ENCODE measurements at regions not wholly inside any gene's neighbourhood (a gene's known extent, or its start where the extent isn't known, plus 50 kb on each side); places are given as distances from the start of the nearest gene placed in this dataset.

DNA sequence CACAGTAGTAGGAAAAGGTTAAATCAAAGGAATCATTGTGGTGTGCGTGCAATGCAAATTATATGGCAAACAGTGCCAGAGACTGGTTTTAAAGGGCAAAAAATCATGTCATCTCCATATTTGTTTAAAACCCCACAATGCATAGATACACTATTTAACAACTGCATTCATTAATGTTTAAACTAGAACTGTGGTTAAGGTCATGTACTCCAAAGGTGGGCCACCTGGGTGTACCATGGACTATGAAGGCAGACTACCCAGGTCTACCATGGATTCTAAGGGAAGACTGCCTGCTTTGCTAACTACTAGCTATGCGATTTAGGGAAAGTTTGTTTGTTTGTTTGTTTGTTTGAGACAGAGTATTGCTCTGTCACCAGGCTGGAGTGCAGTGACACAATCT lies 356.3 kb downstream of the ZEB2 start:
- FAIRE-seq: no peak
- Histone ChIP-seq H3K9me3 (no peaks in the 10 kb centered on the region), H3K27me3 (no peaks in the 10 kb centered on the region), H3K4me1 (no peaks in the 10 kb centered on the region), H3K27ac (no peak overlapping the region), H3K36me3 (no peaks in the 10 kb centered on the region), H3K4me3 (no peak overlapping the region)
- intact Hi-C loops (cut with DNase I): no loop called here
- ATAC-seq: no peak
- TF ChIP-seq, protein P1, sequence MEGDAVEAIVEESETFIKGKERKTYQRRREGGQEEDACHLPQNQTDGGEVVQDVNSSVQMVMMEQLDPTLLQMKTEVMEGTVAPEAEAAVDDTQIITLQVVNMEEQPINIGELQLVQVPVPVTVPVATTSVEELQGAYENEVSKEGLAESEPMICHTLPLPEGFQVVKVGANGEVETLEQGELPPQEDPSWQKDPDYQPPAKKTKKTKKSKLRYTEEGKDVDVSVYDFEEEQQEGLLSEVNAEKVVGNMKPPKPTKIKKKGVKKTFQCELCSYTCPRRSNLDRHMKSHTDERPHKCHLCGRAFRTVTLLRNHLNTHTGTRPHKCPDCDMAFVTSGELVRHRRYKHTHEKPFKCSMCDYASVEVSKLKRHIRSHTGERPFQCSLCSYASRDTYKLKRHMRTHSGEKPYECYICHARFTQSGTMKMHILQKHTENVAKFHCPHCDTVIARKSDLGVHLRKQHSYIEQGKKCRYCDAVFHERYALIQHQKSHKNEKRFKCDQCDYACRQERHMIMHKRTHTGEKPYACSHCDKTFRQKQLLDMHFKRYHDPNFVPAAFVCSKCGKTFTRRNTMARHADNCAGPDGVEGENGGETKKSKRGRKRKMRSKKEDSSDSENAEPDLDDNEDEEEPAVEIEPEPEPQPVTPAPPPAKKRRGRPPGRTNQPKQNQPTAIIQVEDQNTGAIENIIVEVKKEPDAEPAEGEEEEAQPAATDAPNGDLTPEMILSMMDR (IDR thresholded peaks at IDR 0.05): no peak
- WGBS, 2 donors: 83 to 91% methylated on average over 2 of the region's 2 CpGs
- DNase-seq: no peak

DNA sequence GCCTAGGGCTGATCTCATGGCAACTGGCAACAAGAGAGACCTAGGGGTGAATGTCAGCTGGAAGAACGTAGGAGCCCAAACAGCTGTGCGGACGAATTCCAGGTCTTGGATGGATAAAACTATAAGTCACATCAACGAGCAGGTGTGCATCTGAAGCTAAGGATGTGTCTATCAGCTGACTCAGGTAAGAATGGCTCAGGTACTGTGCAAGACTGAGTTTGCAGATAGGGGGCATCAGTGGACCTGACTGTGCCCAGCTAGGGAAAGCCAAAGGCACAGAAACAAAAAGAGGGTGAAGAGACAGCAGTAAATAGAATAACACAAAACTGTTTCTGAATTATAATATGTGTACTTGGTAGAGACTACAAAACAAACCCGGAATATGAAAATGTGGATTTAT lies 357.3 kb downstream of the ZEB2 start:
- WGBS, 2 donors: 63 to 74% methylated on average over 5 of the region's 5 CpGs
- ATAC-seq: peak; percentile 63 to 85 (median 76)
- intact Hi-C loops (cut with DNase I): no loop called here
- Histone ChIP-seq H3K4me3 (no peak overlapping the region), H3K9me3 (no peaks in the 10 kb centered on the region), H3K36me3 (no peaks in the 10 kb centered on the region), H3K4me1 (no peaks in the 10 kb centered on the region), H3K27me3 (no peaks in the 10 kb centered on the region), H3K27ac (no peak overlapping the region)
- DNase-seq: peak in 4 of 6 donors; percentile 10 to 46 (median 16)
- FAIRE-seq: no peak
- TF ChIP-seq, protein P1 (IDR thresholded peaks at IDR 0.05): peak in 3 of 4 donors; percentile 16 to 46 (median 27)

DNA sequence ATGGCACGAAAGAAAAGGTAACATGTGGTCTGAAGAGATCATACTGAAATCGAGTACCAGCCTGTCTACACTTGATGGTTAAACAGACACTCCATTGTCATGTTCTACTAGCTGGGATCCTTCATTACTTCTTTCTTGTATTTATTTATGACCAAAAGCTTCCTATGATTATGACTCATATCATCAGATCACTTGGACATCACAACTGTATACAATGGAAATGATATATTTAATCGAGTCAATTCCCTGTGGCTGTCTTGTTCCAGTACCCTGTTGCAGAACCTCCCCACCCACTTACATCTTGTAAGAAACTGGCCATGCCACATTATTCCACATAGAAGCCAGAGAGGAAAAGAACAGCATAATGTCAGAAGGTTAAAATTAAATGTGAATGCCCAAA lies 358.9 kb downstream of the ZEB2 start:
- FAIRE-seq: no peak

DNA sequence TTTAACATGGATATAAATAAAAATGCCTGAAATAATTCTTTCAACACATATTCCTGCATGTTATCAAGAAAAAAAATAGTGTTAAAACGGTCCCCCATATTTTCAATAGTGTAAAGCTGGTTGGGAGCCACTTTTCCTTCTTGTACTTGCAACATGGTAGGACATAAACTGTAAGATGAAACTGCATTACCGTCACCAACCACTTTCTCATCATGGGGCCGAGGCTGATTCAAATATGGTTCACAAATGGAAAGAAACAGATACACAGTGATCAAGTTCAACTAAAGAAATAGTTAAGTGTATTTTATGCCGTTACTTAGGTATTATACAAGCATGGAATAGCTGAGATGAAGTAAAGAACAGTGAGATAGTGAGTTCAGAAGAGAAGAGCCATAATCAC lies 360.7 kb downstream of the ZEB2 start:
- H3K4me3 ChIP-seq: no peak overlapping the region
- FAIRE-seq (no peak), DNase-seq (no peak), ATAC-seq (no peak)
- H3K27me3 ChIP-seq: no peaks in the 10 kb centered on the region
- no peaks in the 10 kb centered on the region for H3K4me1 ChIP-seq
- no peaks in the 10 kb centered on the region for H3K36me3 ChIP-seq
- no peak overlapping the region for H3K27ac ChIP-seq
- H3K9me3 ChIP-seq: no peaks in the 10 kb centered on the region
- WGBS, 2 donors: 83 to 91% methylated on average over 4 of the region's 4 CpGs
- intact Hi-C loops (cut with DNase I): no loop called here
- TF ChIP-seq, protein P1 (IDR thresholded peaks at IDR 0.05): no peak

More for the DNA sequence above, 358.9 kb downstream of the ZEB2 start:
- no peak for DNase-seq
- intact Hi-C loops (cut with DNase I): no loop called here
- H3K27ac ChIP-seq: no peak overlapping the region
- H3K4me1 ChIP-seq: no peaks in the 10 kb centered on the region
- no peaks in the 10 kb centered on the region for H3K36me3 ChIP-seq
- H3K4me3 ChIP-seq: no peak overlapping the region
- H3K9me3 ChIP-seq: no peaks in the 10 kb centered on the region
- no peaks in the 10 kb centered on the region for H3K27me3 ChIP-seq
- 84 to 93% methylated on average over 3 of the region's 3 CpGs for WGBS, 2 donors
- no peak for ATAC-seq
- TF ChIP-seq, protein P1 (IDR thresholded peaks at IDR 0.05): no peak

DNA sequence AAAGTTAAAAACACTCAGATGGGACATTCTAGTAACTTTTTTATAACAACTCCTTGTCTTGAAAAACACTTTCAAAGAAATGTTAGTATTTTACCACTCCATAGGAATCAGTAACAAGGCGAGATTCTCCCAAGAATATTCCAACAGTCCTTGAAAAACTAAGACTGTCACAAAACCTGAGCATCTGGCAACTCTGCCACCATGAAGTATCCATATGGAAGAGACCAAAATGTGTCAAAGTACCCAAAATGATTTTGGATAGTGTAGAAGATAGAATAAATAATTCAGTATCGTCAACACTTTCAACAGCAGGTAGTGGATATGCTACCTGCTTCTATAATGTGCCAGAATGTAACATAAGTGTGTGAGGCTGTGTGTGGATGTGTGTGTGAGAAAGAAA lies 361.8 kb downstream of the ZEB2 start:
- intact Hi-C loops (cut with DNase I): no loop called here
- DNase-seq (no peak), FAIRE-seq (no peak), ATAC-seq (no peak)
- Histone ChIP-seq H3K4me1 (no peaks in the 10 kb centered on the region), H3K27ac (no peak overlapping the region), H3K4me3 (no peak overlapping the region), H3K9me3 (no peaks in the 10 kb centered on the region), H3K27me3 (no peaks in the 10 kb centered on the region), H3K36me3 (no peaks in the 10 kb centered on the region)
- WGBS, 2 donors: 91 to 97% methylated on average over 2 of the region's 2 CpGs
- TF ChIP-seq, protein P1 (IDR thresholded peaks at IDR 0.05): no peak

Measured in pancreas (tissue), 10 donors.